ENCODE measurements at regions not wholly inside any gene's neighbourhood (a gene's known extent, or its start where the extent isn't known, plus 50 kb on each side); places are given as distances from the start of the nearest gene placed in this dataset.

DNA sequence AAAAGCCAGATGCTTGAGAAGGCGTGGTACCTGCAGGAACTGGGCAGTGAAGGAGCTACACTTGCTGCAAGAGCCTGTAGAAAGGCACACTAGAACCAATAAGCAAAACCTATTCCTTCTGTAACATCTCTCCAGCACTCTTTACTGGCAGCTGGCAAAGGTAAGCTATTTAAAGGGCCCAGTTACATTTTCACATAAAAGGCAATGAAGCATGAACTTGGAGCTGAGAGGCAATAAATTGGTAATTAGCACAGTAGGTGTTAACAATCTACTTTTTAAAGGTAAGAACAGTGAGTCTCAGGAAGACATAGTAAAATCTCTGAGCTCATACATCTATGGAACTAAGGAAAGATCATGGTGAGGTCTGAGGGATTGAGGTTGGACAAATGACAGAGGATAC lies 167.1 kb upstream of the OLFM3 start:
- Histone ChIP-seq H3K79me1 (ENCODE audit: low read depth, low read length) (no peaks in the 10 kb centered on the region), H4K91ac (replicated peaks; ENCODE audit: insufficient read length, low read length) (no peak overlapping the region), H2AFZ (ENCODE audit: low read length) (0 out of 2 replicates have a peak overlapping the region, but pooled peaks have one; percentile 1), H3K27me3 (replicated peaks in 1 of 4; ENCODE audit: control insufficient read depth in 3 of 4, extremely low read depth in 1 of 4, insufficient read depth in 3 of 4, low read length in 3 of 4) (no peaks in the 10 kb centered on the region), H4K5ac (ENCODE audit: insufficient read length, low read depth, low read length) (no peak overlapping the region), H3K36me3 (ENCODE audit: control insufficient read depth in 2 of 4, insufficient read depth in 4 of 4, low read length in 3 of 4) (no peaks in the 10 kb centered on the region), H2AK5ac (ENCODE audit: low read depth, low read length) (no peak overlapping the region), H3K4me3 (ENCODE audit: extremely low read depth in 1 of 4, insufficient read depth in 2 of 4, low read depth in 3 of 4, low read length in 4 of 4) (no peak overlapping the region), H3K4me2 (ENCODE audit: insufficient read depth in 1 of 2, low read depth in 2 of 2, low read length in 2 of 2) (no peak overlapping the region), H2BK12ac (ENCODE audit: low read depth, low read length) (no peak overlapping the region), H4K8ac (ENCODE audit: extremely low read depth, insufficient read depth, low read length) (no peak overlapping the region), H4K20me1 (replicated peaks in 1 of 2; ENCODE audit: control insufficient read depth in 1 of 2, insufficient read depth in 2 of 2, low read length in 2 of 2) (no peaks in the 10 kb centered on the region), H3K56ac (replicated peaks; ENCODE audit: insufficient read length, low read depth, low read length) (no peak overlapping the region), H3K14ac (ENCODE audit: insufficient read length) (no peak overlapping the region), H2BK5ac (ENCODE audit: low read depth, low read length) (no peak overlapping the region), H2BK20ac (ENCODE audit: low read length) (no peak overlapping the region), H3K9me3 (ENCODE audit: insufficient read depth in 2 of 2, low read depth in 1 of 2, low read length in 1 of 2) (no peaks in the 10 kb centered on the region), H3K4me1 (replicated peaks in 1 of 4; ENCODE audit: control insufficient read depth in 3 of 4, insufficient read depth in 4 of 4, low read length in 3 of 4) (no peaks in the 10 kb centered on the region), H2BK120ac (replicated peaks; ENCODE audit: low read depth, low read length) (no peak overlapping the region), H3K79me2 (ENCODE audit: control insufficient read depth in 1 of 2, insufficient read depth in 2 of 2, low read length in 2 of 2) (no peaks in the 10 kb centered on the region), H3K23me2 (ENCODE audit: low read depth, low read length) (no peaks in the 10 kb centered on the region), H3K9ac (replicated peaks in 1 of 4; ENCODE audit: extremely low read depth in 1 of 4, low read depth in 3 of 4, low read length in 3 of 4) (no peak overlapping the region), H2BK15ac (ENCODE audit: low read length) (no peak overlapping the region), H3K23ac (ENCODE audit: insufficient read length) (no peak overlapping the region), H3K27ac (ENCODE audit: low read depth, low read length) (no peak overlapping the region), H3K18ac (ENCODE audit: extremely low read depth, low read length) (no peak overlapping the region), H3K4ac (replicated peaks; ENCODE audit: insufficient read length, low read depth, low read length) (no peak overlapping the region)
- ChIA-PET POLR2A (ENCODE audit: partially characterized antibody) (no interaction called here), CTCF (ENCODE audit: partially characterized antibody) (interaction anchor here (3.6 kb wide), 1 partner anchor 10 kb away, joined by 16 read pairs; no protein-coding TSS in a partner anchor)
- 88% methylated on average over 1 of the region's 1 CpG; no CpG with 5 or more reads in 1 of the 2 experiments for WGBS, 2 experiments (ENCODE audit: extremely low coverage in 1 of 2, insufficient coverage in 1 of 2, insufficient read length in 1 of 2, insufficient replicate concordance in 2 of 2, low coverage in 1 of 2, low lambda C conversion rate in 2 of 2, missing lambda C conversion rate in 1 of 2)
- DNase-seq (ENCODE audit: low read depth in 1 of 2, low spot score in 2 of 2) (no peak), FAIRE-seq (no peak)
- no peak for TF ChIP-seq FOSL1 (IDR thresholded peaks at IDR 0.05; ENCODE audit: insufficient read depth, low read depth, low read length)
- no peak for TF ChIP-seq CEBPB (IDR thresholded peaks at IDR 0.05; ENCODE audit: low read depth, low read length)
- TF ChIP-seq, protein P1, sequence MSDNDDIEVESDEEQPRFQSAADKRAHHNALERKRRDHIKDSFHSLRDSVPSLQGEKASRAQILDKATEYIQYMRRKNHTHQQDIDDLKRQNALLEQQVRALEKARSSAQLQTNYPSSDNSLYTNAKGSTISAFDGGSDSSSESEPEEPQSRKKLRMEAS (IDR thresholded peaks at IDR 0.05) = no peak
- TF ChIP-seq ASH2L (IDR thresholded peaks at IDR 0.05; ENCODE audit: low read length) = no peak
- TF ChIP-seq GTF2F1 (IDR thresholded peaks at IDR 0.05; ENCODE audit: borderline replicate concordance, low read depth, low read length) = no peak
- TF ChIP-seq CHD2 (IDR thresholded peaks at IDR 0.05; ENCODE audit: low read length) = no peak
- no peak for TF ChIP-seq CREB1 (IDR thresholded peaks at IDR 0.05)
- TF ChIP-seq KDM5A (IDR thresholded peaks at IDR 0.05; ENCODE audit: low read length) = no peak
- no peak for TF ChIP-seq TEAD4 (IDR thresholded peaks at IDR 0.05; ENCODE audit: low read depth, low read length)
- TF ChIP-seq CBX8 (IDR thresholded peaks at IDR 0.05; ENCODE audit: borderline replicate concordance, low read depth, low read length) = no peak
- no peak for TF ChIP-seq CTBP2 (IDR thresholded peaks at IDR 0.05; ENCODE audit: borderline replicate concordance, insufficient read depth, insufficient read length, low read length)
- TF ChIP-seq BRCA1 (IDR thresholded peaks at IDR 0.05; ENCODE audit: low read depth, low read length) = no peak
- no peak for TF ChIP-seq BCL11A (IDR thresholded peaks at IDR 0.05; ENCODE audit: low read depth in 2 of 2, low read length in 2 of 2)
- TF ChIP-seq CBX5 (IDR thresholded peaks at IDR 0.05; ENCODE audit: low read depth, low read length) = no peak
- no peak for TF ChIP-seq RAD21 (IDR thresholded peaks at IDR 0.05 in 1 of 2, conservative IDR thresholded peaks at IDR 0.05 in 1 of 2; ENCODE audit: low read depth in 2 of 2, low read length in 2 of 2)
- TF ChIP-seq TBP (IDR thresholded peaks at IDR 0.05; ENCODE audit: low read depth, low read length) = no peak

Measured in H1 (cell line).